SK-N-SH (cell line): ENCODE measurements at regions not wholly inside any gene's neighbourhood (a gene's known extent, or its start where the extent isn't known, plus 50 kb on each side); places are given as distances from the start of the nearest gene placed in this dataset.

Experiments
- CTCF ChIA-PET: fragments of 300-600, 350-600 bp; formaldehyde crosslinking; extraction: SDS; loops from one replicate; lab custom pipeline; 2021; lab: Yijun Ruan, JAX
- POLR2A ChIA-PET: fragments of 350-600 bp; sonication (Branson Sonifier 250); formaldehyde crosslinking; extraction: SDS; loops from one replicate; lab custom pipeline; 2020; ENCODE audit warnings: antibody characterized with exemption, inconsistent platforms; lab: Yijun Ruan, JAX
- DNase-seq: peaks from one replicate; pipeline ENCODE4 v3.0.0; 2012
- H2AFZ ChIP-seq: fragments of 200-600 bp; sonication (generic); 2 replicates; pipeline ENCODE4 v1.8.1; 2016; ENCODE audit warnings: antibody characterized with exemption, mild to moderate bottlenecking, low read depth
- H3F3A ChIP-seq: fragments of 200-600 bp; sonication (generic); replicated peaks from 2 replicates; pipeline ENCODE3; 2016; ENCODE audit warnings: antibody characterized with exemption, mild to moderate bottlenecking; ENCODE audit not compliant: insufficient read depth
- H3K27ac ChIP-seq, 2 experiments: fragments of 200-500 bp in 1 of 2; fragments of 200-600 bp in 1 of 2; sonication (Bioruptor generic) in 1 of 2; sonication (generic), shearing (Covaris generic) in 1 of 2; 2 replicates each; pipeline versions ENCODE4 v1.5.1 to v1.6.1; 2014 to 2016; ENCODE audit warnings: low read depth in 2 of 2, inconsistent platforms in 1 of 2, low read length in 1 of 2, mild to moderate bottlenecking in 1 of 2, mixed read lengths in 1 of 2
- H3K27me3 ChIP-seq: fragments of 200-600 bp; sonication (generic), shearing (Covaris generic); 2 replicates; pipeline ENCODE4 v1.6.1; 2016; ENCODE audit warnings: mixed run types; ENCODE audit not compliant: insufficient read depth
- H3K36me3 ChIP-seq, 2 experiments: fragments of 200-500 bp in 1 of 2; fragments of 200-600 bp in 1 of 2; sonication (Bioruptor generic) in 1 of 2; sonication (generic) in 1 of 2; replicated peaks in 1 of 2; 2 replicates each; pipeline versions ENCODE3 to v1.5.1; 2014 to 2016; ENCODE audit warnings: low read length in 1 of 2, mild to moderate bottlenecking in 1 of 2; ENCODE audit not compliant: insufficient read depth in 2 of 2, control insufficient read depth in 1 of 2
- H3K4me1 ChIP-seq, 2 experiments: fragments of 200-500 bp in 1 of 2; fragments of 200-600 bp in 1 of 2; sonication (Bioruptor generic) in 1 of 2; sonication (generic), shearing (Covaris generic) in 1 of 2; 2 replicates each; pipeline versions ENCODE4 v1.5.1 to v1.6.1; 2014 to 2016; ENCODE audit warnings: low read depth in 1 of 2, low read length in 1 of 2, mixed run types in 1 of 2; ENCODE audit not compliant: insufficient read depth in 2 of 2, control insufficient read depth in 1 of 2
- H3K4me2 ChIP-seq: fragments of 200-600 bp; sonication (generic), shearing (Covaris generic); 2 replicates; pipeline ENCODE4 v1.6.1; 2017; ENCODE audit warnings: mixed run types
- H3K4me3 ChIP-seq, 2 experiments: fragments of 200-500 bp in 1 of 2; fragments of 200-600 bp in 1 of 2; sonication (Bioruptor generic) in 1 of 2; sonication (generic), shearing (Covaris generic) in 1 of 2; 2 replicates each; pipeline versions ENCODE4 v1.5.1 to v1.8.1; 2014 to 2016; ENCODE audit warnings: low read depth in 2 of 2, inconsistent platforms in 1 of 2, low read length in 1 of 2, mild to moderate bottlenecking in 1 of 2, mixed read lengths in 1 of 2, moderate library complexity in 1 of 2
- H3K79me2 ChIP-seq: fragments of 200-600 bp; sonication (generic); 2 replicates; pipeline ENCODE4 v1.8.1; 2017; ENCODE audit warnings: mild to moderate bottlenecking; ENCODE audit not compliant: insufficient read depth
- H3K9ac ChIP-seq: fragments of 200-600 bp; sonication (generic); 2 replicates; pipeline ENCODE4 v1.6.1; 2017; ENCODE audit warnings: mixed run types
- H3K9me2 ChIP-seq: fragments of 200-600 bp; sonication (generic); 2 replicates; pipeline ENCODE4 v1.6.1; 2017; ENCODE audit warnings: mixed run types
- H3K9me3 ChIP-seq: fragments of 200-600 bp; sonication (generic); 2 replicates; pipeline ENCODE4 v1.6.1; 2017; ENCODE audit warnings: mixed run types, mild to moderate bottlenecking, moderate library complexity
- H4K20me1 ChIP-seq: fragments of 200-600 bp; sonication (generic); 2 replicates; pipeline ENCODE4 v1.6.1; 2017; ENCODE audit warnings: mild to moderate bottlenecking, mixed run types; ENCODE audit not compliant: insufficient read depth
- CHD2 ChIP-seq: fragments of 150-350 bp; IDR thresholded peaks from 2 replicates; pipeline ENCODE4 v1.6.1; 2018; ENCODE audit warnings: low read length; ENCODE audit not compliant: partially characterized antibody
- ELF1 ChIP-seq: IDR thresholded peaks from 2 replicates; pipeline ENCODE4 v1.4.0; 2012
- EP300 ChIP-seq, 2 experiments: IDR thresholded peaks; 2 replicates each; pipeline versions ENCODE4 v1.4.0 to v1.6.1; 2012; ENCODE audit warnings: borderline replicate concordance in 1 of 2, low read depth in 1 of 2, low read length in 1 of 2
- FOXJ3 ChIP-seq: sonication (generic); formaldehyde crosslinking; IDR thresholded peaks from 2 replicates; pipeline ENCODE4 v1.5.1; 2020; ENCODE audit warnings: mild to moderate bottlenecking, missing genetic modification reagents
- FOXM1 ChIP-seq: IDR thresholded peaks from 2 replicates; pipeline ENCODE4 v1.4.0; 2012; ENCODE audit warnings: low read depth, mild to moderate bottlenecking
- MEF2A ChIP-seq: IDR thresholded peaks from 2 replicates; pipeline ENCODE4 v1.4.0; 2012; ENCODE audit warnings: low read depth, borderline replicate concordance
- MXI1 ChIP-seq: IDR thresholded peaks from 2 replicates; pipeline ENCODE4 v1.6.1; 2012; ENCODE audit warnings: mild to moderate bottlenecking, low read depth, low read length, improper control_type of control experiment
- RAD21 ChIP-seq: IDR thresholded peaks from 2 replicates; pipeline ENCODE4 v1.6.1; 2012; ENCODE audit warnings: mild to moderate bottlenecking, low read length
- RFX5 ChIP-seq: IDR thresholded peaks from 2 replicates; pipeline ENCODE4 v1.6.1; 2012; ENCODE audit warnings: mild to moderate bottlenecking, improper control_type of control experiment, low read length
- RXRA ChIP-seq: IDR thresholded peaks from 2 replicates; pipeline ENCODE4 v1.4.0; 2012; ENCODE audit warnings: low read depth, mild to moderate bottlenecking, borderline replicate concordance
- SMC3 ChIP-seq: IDR thresholded peaks from 2 replicates; pipeline ENCODE4 v1.6.1; 2012; ENCODE audit warnings: low read depth, low read length, improper control_type of control experiment
- TEAD4 ChIP-seq: IDR thresholded peaks from 2 replicates; pipeline ENCODE4 v1.4.0; 2012; ENCODE audit warnings: mild to moderate bottlenecking, borderline replicate concordance; ENCODE audit not compliant: insufficient read depth
- USF1 ChIP-seq: IDR thresholded peaks from 2 replicates; pipeline ENCODE4 v1.4.0; 2012; ENCODE audit warnings: low read depth, borderline replicate concordance
- ZBTB33 ChIP-seq: IDR thresholded peaks from 2 replicates; pipeline ENCODE4 v1.4.0; 2012; ENCODE audit warnings: low read depth, borderline replicate concordance
- WGBS: methylation state at CpG from one replicate; pipeline ENCODE4 v1.1.6; 2017; ENCODE audit warnings: low lambda C conversion rate; 5-methylcytosine and 5-hydroxymethylcytosine counted together

GRCh38 chr11:112523031-112523430, 262.4 kb upstream of the PLET1 start (continued):
- TF ChIP-seq ELF1 = no peak

GRCh38 chr11:112523477-112523876, 262.8 kb upstream of the PLET1 start:
- POLR2A ChIA-PET = no interaction called here
- DNase-seq = peak; percentile 26
- no peak overlapping the region for H3K9ac ChIP-seq

GRCh38 chr11:112523951-112524350, 263.3 kb upstream of the PLET1 start:
- Histone ChIP-seq H2AFZ (no peak overlapping the region), H3K79me2 (no peaks in the 10 kb centered on the region), H3K27me3 (no peaks in the 10 kb centered on the region; the same call in 1 of the 2 replicates), H3K27ac (no peak overlapping the region), H3K9me3 (no peaks in the 10 kb centered on the region), H3K4me3 (no peak overlapping the region), H3K4me2 (no peak overlapping the region), H4K20me1 (no peaks in the 10 kb centered on the region), H3K4me1 (peaks cover 12 to 15% of the 10 kb centered on the region in 2 experiments; a peak in 2 of 4 replicates), H3F3A (no peaks in the 10 kb centered on the region), H3K9me2 (no peaks in the 10 kb centered on the region), H3K36me3 (no peaks in the 10 kb centered on the region), H3K9ac (no peak overlapping the region)
- ChIA-PET CTCF (interaction anchor here (1.0 to 1.5 kb wide), 6 partner anchors 11 to 169 kb away, joined by 3 to 4 read pairs (median 4); no protein-coding TSS in a partner anchor), POLR2A (no interaction called here)
- TF ChIP-seq SMC3 (no peak), RFX5 (no peak)
- no peak for DNase-seq
- 17% methylated on average over 2 of the region's 2 CpGs for WGBS

More at GRCh38 chr11:112523477-112523876, 262.8 kb upstream of the PLET1 start:
- Histone ChIP-seq H3K4me2 (no peak overlapping the region), H3K27ac (no peak overlapping the region), H4K20me1 (no peaks in the 10 kb centered on the region), H3K4me3 (no peak overlapping the region), H3K36me3 (no peaks in the 10 kb centered on the region), H3K4me1 (peaks cover 12 to 15% of the 10 kb centered on the region in 2 experiments; a peak in 2 of 4 replicates), H3K27me3 (no peaks in the 10 kb centered on the region; the same call in 1 of the 2 replicates), H3K9me3 (no peaks in the 10 kb centered on the region), H3K9me2 (no peaks in the 10 kb centered on the region), H3K79me2 (no peaks in the 10 kb centered on the region), H3F3A (no peaks in the 10 kb centered on the region), H2AFZ (no peak overlapping the region)
- CTCF ChIA-PET = interaction anchor here (1.2 to 1.5 kb wide), 4 partner anchors 10 to 168 kb away, joined by 3 to 4 read pairs (median 4); no protein-coding TSS in a partner anchor
- TF ChIP-seq USF1 (peak; percentile 21; the same call in 1 of the 2 replicates), FOXM1 (no peak), MXI1 (no peak)
- WGBS = 53% methylated on average over 4 of the region's 4 CpGs

- CTCF ChIA-PET = interaction anchor here (1.0 to 1.5 kb wide), 3 partner anchors 15 to 33 kb away, joined by 3 to 4 read pairs (median 3); no protein-coding TSS in a partner anchor
- H2AFZ ChIP-seq = no peak overlapping the region
- H3K9me2 ChIP-seq = no peaks in the 10 kb centered on the region
- no peak overlapping the region for H3K27ac ChIP-seq
- no peaks in the 10 kb centered on the region; the same call in 1 of the 2 replicates for H3K27me3 ChIP-seq
- no peak for DNase-seq
- H3K36me3 ChIP-seq = no peaks in the 10 kb centered on the region
- no peak overlapping the region for H3K9ac ChIP-seq
- H3K4me1 ChIP-seq = peaks cover 12 to 15% of the 10 kb centered on the region in 2 experiments; a peak in 2 of 4 replicates
- no peaks in the 10 kb centered on the region for H3K79me2 ChIP-seq
- 38% methylated on average over 4 of the region's 4 CpGs for WGBS
- no peaks in the 10 kb centered on the region for H3K9me3 ChIP-seq
- no peak overlapping the region for H3K4me3 ChIP-seq
- H4K20me1 ChIP-seq = no peaks in the 10 kb centered on the region
- POLR2A ChIA-PET = no interaction called here
- no peaks in the 10 kb centered on the region for H3F3A ChIP-seq
- no peak overlapping the region for H3K4me2 ChIP-seq
- TF ChIP-seq SMC3 (no peak), RXRA (no peak), RAD21 (no peak), MEF2A (no peak), FOXJ3 (CRISPR knock-in tag) (no peak), CHD2 (no peak), TEAD4 (no peak), ZBTB33 (no peak), ELF1 (no peak), EP300 (IDR thresholded peaks at IDR 0.05; ENCODE audit: borderline replicate concordance in 1 of 2, low read depth in 1 of 2, low read length in 1 of 2) (no peak)
Observed at GRCh38 chr11:112524798-112525197, 264.1 kb upstream of the PLET1 start.
